HCT116 (cell line): ENCODE measurements at regions not wholly inside any gene's neighbourhood (a gene's known extent, or its start where the extent isn't known, plus 50 kb on each side); places are given as distances from the start of the nearest gene placed in this dataset.

Source experiments
- ATAC-seq: fragments of 200-7000 bp; cut with Tn5 transposase; 2 replicates; pipeline ENCODE4 v1.9.1; 2020; ENCODE audit warnings: mild to moderate bottlenecking, moderate library complexity
- BruUV-seq: library from RNA; stranded (reverse); fragments of 400-500 nt; replicated peaks from 2 replicates; lab custom pipeline; 2021; lab: Mats Ljungman, UMichigan
- CTCF ChIA-PET: fragments of 300-600 bp; sonication (Branson Sonifier 250); formaldehyde crosslinking; loops from one replicate; lab custom pipeline; 2021; ENCODE audit warnings: antibody characterized with exemption; lab: Charles Lee
- POLR2A ChIA-PET: fragments of 300-600, 350-600 bp; sonication (Branson Sonifier 250); formaldehyde crosslinking; loops from one replicate; lab custom pipeline; 2021; ENCODE audit warnings: antibody characterized with exemption; lab: Charles Lee
- RAD21 ChIA-PET, 2 experiments: fragments of 300-600 bp; sonication (Branson Sonifier 250); formaldehyde crosslinking; loops; one replicate each; lab custom pipeline; 2023; ENCODE audit warnings: low total read pairs in 2 of 2; ENCODE audit not compliant: uncharacterized antibody in 2 of 2, unreplicated experiment in 2 of 2, low non-redundant PET in 1 of 2; lab: Charles Lee
- DNase-seq: peaks from one replicate; pipeline ENCODE4 v3.0.0-alpha.2; 2010; ENCODE audit warnings: low read depth, low spot score
- H2AFZ ChIP-seq: fragments of 200-600 bp; shearing (Covaris generic), sonication (generic); 2 replicates; pipeline ENCODE4 v1.6.1; 2017; ENCODE audit warnings: low read depth, mixed run types, mixed read lengths, antibody characterized with exemption, low read length; ENCODE audit not compliant: poor library complexity, severe bottlenecking
- H3K27ac ChIP-seq: 2 replicates; pipeline ENCODE4 v1.5.1; 2012; ENCODE audit warnings: low read depth, low read length
- H3K27me3 ChIP-seq: fragments of 200-600 bp; sonication (generic); 2 replicates; pipeline ENCODE4 v1.6.1; 2016; ENCODE audit warnings: mixed run types, low read length, mixed read lengths; ENCODE audit not compliant: insufficient read depth
- H3K36me3 ChIP-seq, 2 experiments: fragments of 200-500 bp in 1 of 2; fragments of 200-600 bp in 1 of 2; sonication (Bioruptor generic) in 1 of 2; sonication (generic) in 1 of 2; 2 replicates each; pipeline versions ENCODE4 v1.5.1 to v1.6.1; 2014 to 2016; ENCODE audit warnings: low read length in 2 of 2, inconsistent platforms in 1 of 2, mixed read lengths in 1 of 2, mixed run types in 1 of 2; ENCODE audit not compliant: insufficient read depth in 2 of 2, control insufficient read depth in 1 of 2
- H3K4me1 ChIP-seq, 2 experiments: fragments of 200-600 bp in 1 of 2; sonication (generic) in 1 of 2; 2 replicates each; pipeline versions ENCODE4 v1.5.1 to v1.6.1; 2012 to 2017; ENCODE audit warnings: low read length in 2 of 2, inconsistent platforms in 1 of 2, mild to moderate bottlenecking in 1 of 2, mixed read lengths in 1 of 2, mixed run types in 1 of 2, moderate library complexity in 1 of 2; ENCODE audit not compliant: insufficient read depth in 2 of 2, control insufficient read depth in 1 of 2
- H3K4me2 ChIP-seq: fragments of 200-600 bp; sonication (generic); 2 replicates; pipeline ENCODE4 v1.6.1; 2017; ENCODE audit warnings: mixed run types, low read length, mixed read lengths
- H3K4me3 ChIP-seq, 2 experiments: fragments of 200-600 bp in 1 of 2; sonication (generic) in 1 of 2; replicated peaks in 1 of 2; 2 replicates each; pipeline ENCODE4 v1.5.1; 2011 to 2016; ENCODE audit warnings: low read length in 2 of 2, control low read depth in 1 of 2, low read depth in 1 of 2, mild to moderate bottlenecking in 1 of 2, mixed read lengths in 1 of 2, mixed run types in 1 of 2
- H3K79me2 ChIP-seq: fragments of 200-600 bp; sonication (generic); 2 replicates; pipeline ENCODE4 v1.6.1; 2017; ENCODE audit warnings: mild to moderate bottlenecking, mixed run types, low read length, moderate library complexity, mixed read lengths; ENCODE audit not compliant: insufficient read depth
- H3K9ac ChIP-seq: fragments of 200-600 bp; sonication (generic); 2 replicates; pipeline ENCODE4 v1.6.1; 2016; ENCODE audit warnings: low read length, mixed read lengths
- H3K9me2 ChIP-seq: fragments of 200-600 bp; sonication (generic), shearing (Covaris generic); 2 replicates; pipeline ENCODE4 v1.6.1; 2017; ENCODE audit warnings: mixed run types, mild to moderate bottlenecking, moderate library complexity; ENCODE audit not compliant: insufficient read depth
- H3K9me3 ChIP-seq, 2 experiments: fragments of 200-500 bp in 1 of 2; fragments of 200-600 bp in 1 of 2; sonication (Bioruptor generic) in 1 of 2; sonication (generic) in 1 of 2; 2 replicates each; pipeline ENCODE4 v1.6.1; 2014 to 2017; ENCODE audit warnings: low read length in 2 of 2, mixed read lengths in 2 of 2, inconsistent platforms in 1 of 2, low read depth in 1 of 2, mild to moderate bottlenecking in 1 of 2, mixed run types in 1 of 2, moderate library complexity in 1 of 2; ENCODE audit not compliant: control insufficient read depth in 1 of 2, insufficient read depth in 1 of 2
- H4K20me1 ChIP-seq: fragments of 200-600 bp; sonication (generic), shearing (Covaris generic); 2 replicates; pipeline ENCODE4 v1.6.1; 2017; ENCODE audit warnings: mixed run types, mild to moderate bottlenecking, moderate library complexity; ENCODE audit not compliant: insufficient read depth
- CBX3 ChIP-seq: IDR thresholded peaks from 2 replicates; pipeline ENCODE4 v1.6.1; 2012; ENCODE audit warnings: low read depth
- CEBPB ChIP-seq: IDR thresholded peaks from 2 replicates; pipeline ENCODE4 v1.6.1; 2012; ENCODE audit warnings: low read depth
- CTCF ChIP-seq, 3 experiments: fragments of 200-600 bp in 1 of 3; sonication (generic) in 1 of 3; IDR thresholded peaks in 2 of 3; conservative IDR thresholded peaks in 1 of 3; 2 replicates each; pipeline ENCODE4 v1.5.1; 2012 to 2017; ENCODE audit warnings: low read depth in 2 of 3, low read length in 2 of 3, antibody characterized with exemption in 1 of 3, borderline replicate concordance in 1 of 3, control low read depth in 1 of 3, mild to moderate bottlenecking in 1 of 3, mixed read lengths in 1 of 3, mixed run types in 1 of 3, moderate library complexity in 1 of 3; ENCODE audit not compliant: insufficient read depth in 1 of 3
- EGR1 ChIP-seq: IDR thresholded peaks from 2 replicates; pipeline ENCODE4 v1.6.1; 2012; ENCODE audit warnings: low read depth
- ELF1 ChIP-seq: IDR thresholded peaks from 2 replicates; pipeline ENCODE4 v1.6.1; 2012; ENCODE audit warnings: low read depth, borderline replicate concordance
- EZH2 ChIP-seq: fragments of 200-600 bp; sonication (generic); IDR thresholded peaks from 2 replicates; pipeline ENCODE4 v1.6.1; 2017; ENCODE audit warnings: antibody characterized with exemption, mixed run types
- EZH2phosphoT487 ChIP-seq: fragments of 200-600 bp; IDR thresholded peaks from 2 replicates; pipeline ENCODE4 v1.6.1; 2018; ENCODE audit warnings: antibody characterized with exemption, borderline replicate concordance
- FOSL1 ChIP-seq: IDR thresholded peaks from 2 replicates; pipeline ENCODE4 v1.6.1; 2012; ENCODE audit warnings: low read depth
- JUND ChIP-seq: IDR thresholded peaks from 2 replicates; pipeline ENCODE4 v1.6.1; 2012
- MAX ChIP-seq: IDR thresholded peaks from 2 replicates; pipeline ENCODE4 v1.6.1; 2012
- RAD21 ChIP-seq: IDR thresholded peaks from 2 replicates; pipeline ENCODE4 v1.6.1; 2012; ENCODE audit warnings: low read depth, mild to moderate bottlenecking
- SIN3A ChIP-seq: IDR thresholded peaks from 2 replicates; pipeline ENCODE4 v1.6.1; 2012; ENCODE audit warnings: low read depth
- TCF7L2 ChIP-seq: IDR thresholded peaks from 2 replicates; pipeline ENCODE4 v1.7.0; 2011; ENCODE audit warnings: borderline replicate concordance, inconsistent platforms; ENCODE audit not compliant: insufficient read depth, insufficient read length; ENCODE audit errors: extremely low read depth
- YY1 ChIP-seq: IDR thresholded peaks from 2 replicates; pipeline ENCODE4 v1.6.1; 2011; ENCODE audit warnings: low read length, low read depth, moderate library complexity, mild to moderate bottlenecking; ENCODE audit not compliant: insufficient replicate concordance; ENCODE audit errors: extremely low read depth
- ZBTB33 ChIP-seq: IDR thresholded peaks from 2 replicates; pipeline ENCODE4 v1.6.1; 2011; ENCODE audit warnings: mild to moderate bottlenecking, low read length, moderate library complexity; ENCODE audit not compliant: insufficient replicate concordance; ENCODE audit errors: extremely low read depth
- ZFX ChIP-seq: fragments of 450-650 bp; IDR thresholded peaks from 2 replicates; pipeline ENCODE4 v1.6.1; 2017
- ZNF274 ChIP-seq: fragments of 200-500 bp; sonication (Bioruptor generic); IDR thresholded peaks from 2 replicates; pipeline ENCODE4 v1.6.1; 2014; ENCODE audit warnings: mild to moderate bottlenecking, low read depth, low read length, inconsistent platforms
- intact Hi-C: fragments of 100-400 bp; cut with micrococcal nuclease; formaldehyde crosslinking; loops from 2 replicates; pipeline ENCODE4 v1.10.0; 2022

- Histone ChIP-seq H3K4me2 (no peak overlapping the region), H3K4me1 (peaks cover 0 to 3% of the 10 kb centered on the region in 2 experiments; a peak in 1 of 4 replicates), H3K27me3 (no peaks in the 10 kb centered on the region), H2AFZ (peak overlapping the region; percentile 77), H3K79me2 (no peaks in the 10 kb centered on the region), H3K9ac (no peak overlapping the region), H3K9me3 (no peaks in the 10 kb centered on the region), H3K9me2 (no peaks in the 10 kb centered on the region), H4K20me1 (no peaks in the 10 kb centered on the region), H3K27ac (no peak overlapping the region), H3K4me3 (no peak overlapping the region), H3K36me3 (no peaks in the 10 kb centered on the region)
- intact Hi-C loops: no loop called here
- no TSS peak for BruUV-seq
- ChIA-PET CTCF (no interaction called here), POLR2A (interaction anchor here (1.3 kb wide), 1 partner anchor 12 kb away, joined by 8 read pairs; no protein-coding TSS in a partner anchor), RAD21 (no interaction called here)
- DNase-seq (no peak), ATAC-seq (no peak)
- no peak for TF ChIP-seq YY1
- no peak for TF ChIP-seq EZH2
- no peak for TF ChIP-seq ZBTB33
- TF ChIP-seq SIN3A: no peak
- TF ChIP-seq CBX3: no peak
- no peak for TF ChIP-seq RAD21
- no peak for TF ChIP-seq ZFX
- no peak for TF ChIP-seq EZH2phosphoT487
- TF ChIP-seq EGR1: no peak
- no peak for TF ChIP-seq ELF1
- no peak for TF ChIP-seq FOSL1
- no peak for TF ChIP-seq TCF7L2
- TF ChIP-seq ZNF274: no peak
- no peak for TF ChIP-seq JUND
- TF ChIP-seq CEBPB: no peak
- TF ChIP-seq MAX: no peak
- no peak for TF ChIP-seq CTCF (IDR thresholded peaks at IDR 0.05 in 2 of 3, conservative IDR thresholded peaks at IDR 0.05 in 1 of 3; ENCODE audit: borderline replicate concordance in 1 of 3, insufficient read depth in 1 of 3, low read depth in 2 of 3, low read length in 2 of 3)
Observed at GRCh38 chr2:113831161-113831560, 58.7 kb upstream of the ACTR3 start.
